Neural progenitor cell (in vitro differentiated cells): ENCODE measurements at regions not wholly inside any gene's neighbourhood (a gene's known extent, or its start where the extent isn't known, plus 50 kb on each side); places are given as distances from the start of the nearest gene placed in this dataset.

ENCODE experiments used
- DNase-seq: peaks from one replicate; pipeline ENCODE4 v3.0.0-alpha.2; 2016; ENCODE audit warnings: low spot score
- H2AFZ ChIP-seq: fragments of 200-600 bp; sonication (generic); replicated peaks from 2 replicates; pipeline ENCODE4 v1.6.1; 2016; ENCODE audit warnings: antibody characterized with exemption
- H3F3A ChIP-seq: fragments of 200-600 bp; sonication (generic); 2 replicates; pipeline ENCODE4 v1.6.1; 2016; ENCODE audit warnings: antibody characterized with exemption, low read depth
- H3K27ac ChIP-seq: fragments of 200-600 bp; sonication (generic); 2 replicates; pipeline ENCODE4 v1.5.1; 2016; ENCODE audit warnings: mild to moderate bottlenecking
- H3K27me3 ChIP-seq: fragments of 200-600 bp; sonication (generic); 2 replicates; pipeline ENCODE4 v1.6.1; 2016; ENCODE audit warnings: mild to moderate bottlenecking, moderate library complexity
- H3K36me3 ChIP-seq: fragments of 200-600 bp; sonication (generic); 2 replicates; pipeline ENCODE4 v1.5.1; 2016
- H3K4me1 ChIP-seq: fragments of 200-600 bp; sonication (generic); 2 replicates; pipeline ENCODE4 v1.6.1; 2016; ENCODE audit warnings: mixed run types
- H3K4me2 ChIP-seq: fragments of 200-600 bp; sonication (generic); 2 replicates; pipeline ENCODE4 v1.6.1; 2016
- H3K4me3 ChIP-seq: fragments of 200-600 bp; sonication (generic); 2 replicates; pipeline ENCODE4 v1.5.1; 2016
- H3K79me2 ChIP-seq: fragments of 200-600 bp; sonication (generic); 2 replicates; pipeline ENCODE4 v1.6.1; 2016; ENCODE audit warnings: low read depth
- H3K9ac ChIP-seq: fragments of 200-600 bp; sonication (generic); 2 replicates; pipeline ENCODE4 v1.6.1; 2016
- H3K9me3 ChIP-seq: fragments of 200-600 bp; sonication (generic); 2 replicates; pipeline ENCODE4 v1.5.1; 2016; ENCODE audit warnings: low read depth
- H4K20me1 ChIP-seq: fragments of 200-600 bp; sonication (generic); 2 replicates; pipeline ENCODE4 v1.6.1; 2016; ENCODE audit warnings: low read depth
- H3K27ac Mint-ChIP-seq: 3 replicates; pipeline ENCODE4 v1.8.0; 2021; ENCODE audit warnings: mixed read lengths
- H3K27me3 Mint-ChIP-seq: 2 replicates; pipeline ENCODE4 v1.8.0; 2022; ENCODE audit warnings: low read depth, mild to moderate bottlenecking, inconsistent platforms, moderate library complexity, mixed read lengths; ENCODE audit not compliant: insufficient read depth
- H3K36me3 Mint-ChIP-seq: 3 replicates; pipeline ENCODE4 v1.8.0; 2021; ENCODE audit warnings: mixed read lengths
- H3K4me1 Mint-ChIP-seq: 3 replicates; pipeline ENCODE4 v1.8.0; 2021; ENCODE audit warnings: mixed read lengths
- H3K4me3 Mint-ChIP-seq: 3 replicates; pipeline ENCODE4 v1.8.0; 2021; ENCODE audit warnings: mild to moderate bottlenecking, moderate library complexity, mixed read lengths
- H3K9me3 Mint-ChIP-seq: 3 replicates; pipeline ENCODE4 v1.8.0; 2020; ENCODE audit warnings: mixed read lengths
- EZH2 ChIP-seq: fragments of 200-600 bp; sonication (generic); IDR thresholded peaks from 2 replicates; pipeline ENCODE4 v1.6.1; 2017; ENCODE audit warnings: antibody characterized with exemption, mild to moderate bottlenecking, moderate library complexity
- EZH2phosphoT487 ChIP-seq: fragments of 200-600 bp; sonication (generic); IDR thresholded peaks from 2 replicates; pipeline ENCODE4 v1.6.1; 2017; ENCODE audit warnings: antibody characterized with exemption
- TF ChIP-seq, protein P1 (sequence below): fragments of 200-600 bp; sonication (generic); IDR thresholded peaks from 2 replicates; pipeline ENCODE4 v1.5.1; 2017; ENCODE audit warnings: antibody characterized with exemption, mild to moderate bottlenecking

GRCh38 chrX:101993335-101993734 lies 61.5 kb upstream of the ZMAT1 start:
- no peak for DNase-seq
- no peaks in the 10 kb centered on the region for H3K36me3 Mint-ChIP-seq
- H3K27me3 Mint-ChIP-seq, result no peaks in the 10 kb centered on the region
- no peak overlapping the region for H3K27ac Mint-ChIP-seq
- Histone ChIP-seq H3K9ac (no peak overlapping the region), H3K9me3 (no peaks in the 10 kb centered on the region), H3F3A (no peaks in the 10 kb centered on the region), H3K79me2 (no peaks in the 10 kb centered on the region), H3K4me2 (no peak overlapping the region), H3K4me3 (no peak overlapping the region), H3K27me3 (no peaks in the 10 kb centered on the region), H3K36me3 (no peaks in the 10 kb centered on the region), H3K27ac (no peak overlapping the region), H4K20me1 (no peaks in the 10 kb centered on the region), H3K4me1 (no peaks in the 10 kb centered on the region), H2AFZ (no peak overlapping the region)
- peaks cover 4% of the 10 kb centered on the region for H3K9me3 Mint-ChIP-seq
- no peaks in the 10 kb centered on the region for H3K4me1 Mint-ChIP-seq
- H3K4me3 Mint-ChIP-seq, result no peak overlapping the region
- no peak for TF ChIP-seq EZH2
- TF ChIP-seq, protein P1, sequence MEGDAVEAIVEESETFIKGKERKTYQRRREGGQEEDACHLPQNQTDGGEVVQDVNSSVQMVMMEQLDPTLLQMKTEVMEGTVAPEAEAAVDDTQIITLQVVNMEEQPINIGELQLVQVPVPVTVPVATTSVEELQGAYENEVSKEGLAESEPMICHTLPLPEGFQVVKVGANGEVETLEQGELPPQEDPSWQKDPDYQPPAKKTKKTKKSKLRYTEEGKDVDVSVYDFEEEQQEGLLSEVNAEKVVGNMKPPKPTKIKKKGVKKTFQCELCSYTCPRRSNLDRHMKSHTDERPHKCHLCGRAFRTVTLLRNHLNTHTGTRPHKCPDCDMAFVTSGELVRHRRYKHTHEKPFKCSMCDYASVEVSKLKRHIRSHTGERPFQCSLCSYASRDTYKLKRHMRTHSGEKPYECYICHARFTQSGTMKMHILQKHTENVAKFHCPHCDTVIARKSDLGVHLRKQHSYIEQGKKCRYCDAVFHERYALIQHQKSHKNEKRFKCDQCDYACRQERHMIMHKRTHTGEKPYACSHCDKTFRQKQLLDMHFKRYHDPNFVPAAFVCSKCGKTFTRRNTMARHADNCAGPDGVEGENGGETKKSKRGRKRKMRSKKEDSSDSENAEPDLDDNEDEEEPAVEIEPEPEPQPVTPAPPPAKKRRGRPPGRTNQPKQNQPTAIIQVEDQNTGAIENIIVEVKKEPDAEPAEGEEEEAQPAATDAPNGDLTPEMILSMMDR, result no peak
- no peak for TF ChIP-seq EZH2phosphoT487

DNA sequence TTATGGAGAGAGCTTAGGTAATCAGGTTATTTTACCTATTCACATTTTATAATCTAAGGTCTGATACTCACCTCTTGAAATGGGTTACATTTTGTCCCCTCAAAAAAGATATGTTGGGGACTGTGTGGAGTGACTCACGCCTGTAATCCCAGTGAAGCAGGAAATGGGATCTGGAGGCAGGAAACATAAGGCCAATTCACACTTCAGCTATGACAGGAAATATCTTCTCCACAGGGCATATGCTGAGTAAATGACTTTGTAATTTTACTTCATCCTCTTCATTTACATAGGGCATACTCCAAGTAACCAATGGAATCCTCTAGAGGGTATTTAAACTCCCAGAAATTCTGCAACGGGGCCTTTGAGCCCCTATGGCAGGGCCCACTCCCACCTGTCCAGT lies 54.8 kb upstream of the ZMAT1 start:
- Histone ChIP-seq H3K4me1 (no peaks in the 10 kb centered on the region), H3K4me2 (no peak overlapping the region), H2AFZ (no peak overlapping the region), H3K9ac (no peak overlapping the region), H3K4me3 (no peak overlapping the region), H4K20me1 (no peaks in the 10 kb centered on the region), H3K27ac (no peak overlapping the region), H3K27me3 (no peaks in the 10 kb centered on the region), H3K79me2 (no peaks in the 10 kb centered on the region), H3K9me3 (no peaks in the 10 kb centered on the region), H3K36me3 (no peaks in the 10 kb centered on the region), H3F3A (no peaks in the 10 kb centered on the region)
- no peaks in the 10 kb centered on the region for H3K27me3 Mint-ChIP-seq
- no peak overlapping the region for H3K27ac Mint-ChIP-seq
- DNase-seq, result no peak
- H3K4me1 Mint-ChIP-seq, result no peaks in the 10 kb centered on the region
- H3K9me3 Mint-ChIP-seq, result no peaks in the 10 kb centered on the region
- H3K36me3 Mint-ChIP-seq, result no peaks in the 10 kb centered on the region
- no peak overlapping the region for H3K4me3 Mint-ChIP-seq
- TF ChIP-seq EZH2 (no peak), EZH2phosphoT487 (no peak)
- TF ChIP-seq, protein P1, result no peak
